Lung (tissue), 11 donors: ENCODE measurements at regions not wholly inside any gene's neighbourhood (a gene's known extent, or its start where the extent isn't known, plus 50 kb on each side); places are given as distances from the start of the nearest gene placed in this dataset.
A peak's percentile ranks its signal among the peaks of the same experiment; 100 is the strongest.

Experiments
- ATAC-seq: fragments of 200-7000 bp; cut with Tn5 transposase; one replicate; pipeline ENCODE4 v1.9.1; 2020; ENCODE audit warnings: moderate number of reproducible peaks; ENCODE audit not compliant: insufficient read depth, low FRiP score
- DNase-seq, 3 donors: peaks; one replicate each; pipeline ENCODE4 v3.0.0-alpha.2; 2013 to 2017
- H3K27ac ChIP-seq, 2 donors: one replicate each; pipeline ENCODE4 v1.5.1; 2013; ENCODE audit warnings: mild to moderate bottlenecking in 2 of 2, moderate library complexity in 2 of 2, control low read depth in 1 of 2, inconsistent platforms in 1 of 2, low read depth in 1 of 2, low read length in 1 of 2
- H3K27me3 ChIP-seq, 3 donors: one replicate each; pipeline ENCODE4 v1.5.1; 2013; ENCODE audit warnings: low read length in 2 of 3; ENCODE audit not compliant: control insufficient read depth in 3 of 3, insufficient read depth in 3 of 3
- H3K36me3 ChIP-seq, 4 donors: one replicate each; pipeline ENCODE4 v1.5.1; 2013; ENCODE audit warnings: low read length in 4 of 4, mild to moderate bottlenecking in 1 of 4, moderate library complexity in 1 of 4; ENCODE audit not compliant: control insufficient read depth in 4 of 4, insufficient read depth in 4 of 4
- H3K4me1 ChIP-seq, 5 donors: one replicate each; pipeline ENCODE4 v1.5.1; 2013; ENCODE audit warnings: low read length in 5 of 5, mild to moderate bottlenecking in 2 of 5, moderate library complexity in 1 of 5; ENCODE audit not compliant: control insufficient read depth in 5 of 5, insufficient read depth in 5 of 5
- H3K4me3 ChIP-seq: one replicate; pipeline ENCODE4 v1.5.1; 2013; ENCODE audit warnings: mild to moderate bottlenecking, control low read depth, moderate library complexity
- H3K9ac ChIP-seq, 2 donors: one replicate each; pipeline ENCODE4 v1.5.1; 2013; ENCODE audit warnings: low read length in 2 of 2, control low read depth in 1 of 2; ENCODE audit not compliant: insufficient read depth in 1 of 2
- H3K9me3 ChIP-seq, 4 donors: one replicate each; pipeline ENCODE4 v1.5.1; 2013; ENCODE audit warnings: low read length in 3 of 4, mild to moderate bottlenecking in 1 of 4, moderate library complexity in 1 of 4; ENCODE audit not compliant: control insufficient read depth in 4 of 4, insufficient read depth in 3 of 4
- CTCF ChIP-seq: IDR thresholded peaks from 2 replicates; pipeline ENCODE4 v1.5.1; 2012; ENCODE audit warnings: mild to moderate bottlenecking; ENCODE audit errors: control extremely low read depth, extremely low read depth
- WGBS, 2 donors: extraction: QIAGEN DNeasy Blood & Tissue Kit; methylation state at CpG; one replicate each; pipeline ENCODE4 v1.1.7; 2013; 5-methylcytosine and 5-hydroxymethylcytosine counted together
- donor health status: control.
- donor health status: control.
- donor health status: Bipolar disorder and iron deficiency.
- donor health status: healthy.
- donor health status: DM: yes; HTN: yes; CAD: no.

GRCh38 chr5:119301906-119302305 lies 53.9 kb upstream of the TNFAIP8 start:
- no peak for DNase-seq
- no peaks in the 10 kb centered on the region for H3K27me3 ChIP-seq
- H3K4me1 ChIP-seq, result peaks cover 2 to 14% (median 11%) of the 10 kb centered on the region in 5 donors
- no peak for ATAC-seq
- TF ChIP-seq CTCF, result no peak
- no peaks in the 10 kb centered on the region for H3K36me3 ChIP-seq
- H3K9ac ChIP-seq, result no peak overlapping the region
- H3K4me3 ChIP-seq, result no peak overlapping the region
- no peak overlapping the region for H3K27ac ChIP-seq
- no peaks in the 10 kb centered on the region for H3K9me3 ChIP-seq

- TF ChIP-seq CTCF, result no peak
- no peak overlapping the region for H3K4me3 ChIP-seq
- ATAC-seq (no peak), DNase-seq (no peak)
- no peaks in the 10 kb centered on the region for H3K27me3 ChIP-seq
- no peaks in the 10 kb centered on the region for H3K36me3 ChIP-seq
- H3K4me1 ChIP-seq, result peaks cover 2 to 16% (median 11%) of the 10 kb centered on the region in 5 donors
- no peak overlapping the region for H3K27ac ChIP-seq
- no peak overlapping the region for H3K9ac ChIP-seq
- no peaks in the 10 kb centered on the region for H3K9me3 ChIP-seq
- 67 to 72% methylated on average over 3 of the region's 3 CpGs for WGBS, 2 donors
Observed at GRCh38 chr5:119302449-119302848, 53.4 kb upstream of the TNFAIP8 start.

- no peak for TF ChIP-seq CTCF
- ATAC-seq (peak; percentile 82), DNase-seq (peak; percentile 42 to 85 (median 84))
- Histone ChIP-seq H3K9ac (no peak overlapping the region), H3K27me3 (no peaks in the 10 kb centered on the region), H3K9me3 (no peaks in the 10 kb centered on the region), H3K36me3 (no peaks in the 10 kb centered on the region), H3K4me3 (no peak overlapping the region), H3K27ac (peak overlapping the region in 1 of 2 donors; percentile 42), H3K4me1 (peaks cover 2 to 19% (median 11%) of the 10 kb centered on the region in 5 donors)
- WGBS, 2 donors, result 48 to 64% methylated on average over 5 of the region's 5 CpGs
Observed at GRCh38 chr5:119302916-119303897, 52.6 kb upstream of the TNFAIP8 start.
